HepG2 (cell line): ENCODE measurements at regions not wholly inside any gene's neighbourhood (a gene's known extent, or its start where the extent isn't known, plus 50 kb on each side); places are given as distances from the start of the nearest gene placed in this dataset.

Source experiments
- CHD2 ChIP-seq: IDR thresholded peaks from 2 replicates; pipeline ENCODE4 v1.6.1; 2011; ENCODE audit warnings: low read depth, low read length, improper control_type of control experiment
- HCFC1 ChIP-seq: fragments of 150-350 bp; IDR thresholded peaks from 2 replicates; pipeline ENCODE4 v1.6.1; 2014; ENCODE audit warnings: low read depth, low read length
- RELA ChIP-seq: sonication (generic); formaldehyde crosslinking; IDR thresholded peaks from 2 replicates; pipeline ENCODE4 v1.4.0; 2020; ENCODE audit warnings: missing genetic modification reagents
- SRSF1 ChIP-seq: fragments of 200-400 bp; formaldehyde crosslinking; optimal IDR thresholded peaks from 2 replicates; pipeline ENCODE3; 2017; ENCODE audit warnings: mild to moderate bottlenecking, low read depth, low read length, moderate library complexity
- TIGD3 ChIP-seq: sonication (generic); formaldehyde crosslinking; IDR thresholded peaks from 2 replicates; pipeline ENCODE4 v1.5.1; 2020; ENCODE audit warnings: mild to moderate bottlenecking, missing genetic modification reagents, borderline replicate concordance
- USF2 ChIP-seq, 2 experiments: sonication (generic) in 1 of 2; formaldehyde crosslinking in 1 of 2; IDR thresholded peaks; 2 replicates each; pipeline versions ENCODE4 v1.5.1 to v1.6.1; 2011 to 2020; ENCODE audit warnings: borderline replicate concordance in 1 of 2, low read depth in 1 of 2, low read length in 1 of 2, mild to moderate bottlenecking in 1 of 2, missing genetic modification reagents in 1 of 2, moderate library complexity in 1 of 2
- ZFP82 ChIP-seq: sonication (generic); formaldehyde crosslinking; IDR thresholded peaks from 2 replicates; pipeline ENCODE4 v1.5.1; 2020; ENCODE audit warnings: mild to moderate bottlenecking, missing genetic modification reagents, borderline replicate concordance
- ZFP90 ChIP-seq: sonication (generic); formaldehyde crosslinking; IDR thresholded peaks from 2 replicates; pipeline ENCODE4 v1.8.0; 2022; ENCODE audit warnings: missing genetic modification reagents, mild to moderate bottlenecking, inconsistent platforms, borderline replicate concordance
- ZSCAN29 ChIP-seq: sonication (generic); formaldehyde crosslinking; conservative IDR thresholded peaks from 2 replicates; pipeline ENCODE4 v1.4.0; 2020; ENCODE audit warnings: mild to moderate bottlenecking, missing genetic modification reagents

GRCh38 chr15:93188236-93188635 is 99.2 kb upstream of the RGMA start:
- no peak for TF ChIP-seq RELA (CRISPR knock-in tag)
- TF ChIP-seq SRSF1 = no peak
- TF ChIP-seq HCFC1 = no peak
- no peak for TF ChIP-seq CHD2
- TF ChIP-seq TIGD3 (CRISPR knock-in tag) = no peak
- no peak for TF ChIP-seq ZFP90 (CRISPR knock-in tag)
- no peak for TF ChIP-seq ZFP82
- TF ChIP-seq ZSCAN29 (CRISPR knock-in tag) = no peak
- TF ChIP-seq USF2 (IDR thresholded peaks at IDR 0.05; ENCODE audit: low read depth, low read length) = no peak
- no peak for TF ChIP-seq USF2 (CRISPR knock-in tag; IDR thresholded peaks at IDR 0.05; ENCODE audit: borderline replicate concordance)
